H1 (cell line): ENCODE measurements at regions not wholly inside any gene's neighbourhood (a gene's known extent, or its start where the extent isn't known, plus 50 kb on each side); places are given as distances from the start of the nearest gene placed in this dataset.

Experiments used
- CTCF ChIA-PET: fragments of 300-600 bp; sonication (Branson Sonifier 250); formaldehyde crosslinking; loops from one replicate; lab custom pipeline; 2021; ENCODE audit not compliant: partially characterized antibody; lab: Charles Lee
- POLR2A ChIA-PET: fragments of 300-600 bp; sonication (Branson Sonifier 250); formaldehyde crosslinking; loops from one replicate; lab custom pipeline; 2021; ENCODE audit warnings: inconsistent platforms; ENCODE audit not compliant: partially characterized antibody; lab: Charles Lee
- DNase-seq, 2 experiments: peaks; one replicate each; pipeline versions ENCODE4 v3.0.0 to v3.0.0-alpha.2; 2010 to 2022; ENCODE audit warnings: low spot score in 2 of 2, low read depth in 1 of 2, mixed read lengths in 1 of 2
- FAIRE-seq: peaks from 2 replicates; lab custom pipeline; 2011; peaks lifted over from hg19 to GRCh38; lab: Jason Lieb, UNC
- H2AFZ ChIP-seq: 2 replicates; pipeline ENCODE4 v1.8.1; 2012; ENCODE audit warnings: low read length, inconsistent platforms
- H2AK5ac ChIP-seq: 2 replicates; pipeline ENCODE4 v1.6.1; 2013; ENCODE audit warnings: low read depth, low read length
- H2BK120ac ChIP-seq: replicated peaks from 2 replicates; pipeline ENCODE3; 2013; ENCODE audit warnings: low read depth, low read length, inconsistent platforms
- H2BK12ac ChIP-seq: 2 replicates; pipeline ENCODE4 v1.6.1; 2013; ENCODE audit warnings: low read depth, low read length
- H2BK15ac ChIP-seq: 2 replicates; pipeline ENCODE4 v1.6.1; 2013; ENCODE audit warnings: low read length
- H2BK20ac ChIP-seq: 2 replicates; pipeline ENCODE4 v1.6.1; 2013; ENCODE audit warnings: low read length
- H2BK5ac ChIP-seq: 2 replicates; pipeline ENCODE4 v1.6.1; 2013; ENCODE audit warnings: low read depth, low read length
- H3K14ac ChIP-seq: 2 replicates; pipeline ENCODE4 v1.6.1; 2013; ENCODE audit warnings: inconsistent platforms; ENCODE audit not compliant: insufficient read length
- H3K18ac ChIP-seq: 2 replicates; pipeline ENCODE4 v1.6.1; 2013; ENCODE audit warnings: low read length; ENCODE audit errors: extremely low read depth
- H3K23ac ChIP-seq: 2 replicates; pipeline ENCODE4 v1.6.1; 2013; ENCODE audit warnings: inconsistent platforms; ENCODE audit not compliant: insufficient read length
- H3K23me2 ChIP-seq: 2 replicates; pipeline ENCODE4 v1.6.1; 2013; ENCODE audit warnings: low read depth, low read length
- H3K27ac ChIP-seq: 2 replicates; pipeline ENCODE4 v1.6.1; 2011; ENCODE audit warnings: low read depth, low read length, inconsistent platforms
- H3K27me3 ChIP-seq, 4 experiments: replicated peaks in 1 of 4; 1 replicate in 1 of 4; 2 replicates in 3 of 4; pipeline versions ENCODE4 v1.6.1 to v1.8.1; 2011 to 2013; ENCODE audit warnings: low read length in 3 of 4, mild to moderate bottlenecking in 3 of 4, inconsistent platforms in 2 of 4, mixed read lengths in 2 of 4, moderate library complexity in 1 of 4; ENCODE audit not compliant: control insufficient read depth in 3 of 4, insufficient read depth in 3 of 4; ENCODE audit errors: extremely low read depth in 1 of 4
- H3K36me3 ChIP-seq, 4 experiments: 2 replicates each; pipeline versions ENCODE4 v1.6.1 to v1.8.1; 2011 to 2013; ENCODE audit warnings: mild to moderate bottlenecking in 4 of 4, low read length in 3 of 4, moderate library complexity in 2 of 4, control low read depth in 1 of 4, inconsistent platforms in 1 of 4; ENCODE audit not compliant: insufficient read depth in 4 of 4, control insufficient read depth in 2 of 4
- H3K4ac ChIP-seq: replicated peaks from 2 replicates; pipeline ENCODE3; 2013; ENCODE audit warnings: low read length, low read depth, mixed read lengths, inconsistent platforms; ENCODE audit not compliant: insufficient read length
- H3K4me1 ChIP-seq, 4 experiments: replicated peaks in 1 of 4; 1 replicate in 1 of 4; 2 replicates in 3 of 4; pipeline versions ENCODE4 v1.6.1 to v1.8.1; 2011 to 2013; ENCODE audit warnings: low read length in 3 of 4, inconsistent platforms in 2 of 4, mixed read lengths in 1 of 4; ENCODE audit not compliant: insufficient read depth in 4 of 4, control insufficient read depth in 3 of 4
- H3K4me2 ChIP-seq, 2 experiments: 2 replicates each; pipeline versions ENCODE4 v1.6.1 to v1.8.1; 2011 to 2013; ENCODE audit warnings: low read depth in 2 of 2, low read length in 2 of 2, control low read depth in 1 of 2, inconsistent platforms in 1 of 2, mild to moderate bottlenecking in 1 of 2; ENCODE audit not compliant: insufficient read depth in 1 of 2
- H3K4me3 ChIP-seq, 4 experiments: fragments of 200-600, 300-600 bp in 1 of 4; sonication (generic), shearing (Covaris generic), sonication (Bioruptor Twin) in 1 of 4; 2 replicates each; pipeline versions ENCODE4 v1.5.1 to v1.8.1; 2011 to 2016; ENCODE audit warnings: low read length in 4 of 4, low read depth in 3 of 4, control low read depth in 2 of 4, inconsistent platforms in 2 of 4, mild to moderate bottlenecking in 2 of 4, mixed read lengths in 1 of 4, moderate library complexity in 1 of 4; ENCODE audit not compliant: insufficient read depth in 2 of 4; ENCODE audit errors: extremely low read depth in 1 of 4
- H3K56ac ChIP-seq: replicated peaks from 2 replicates; pipeline ENCODE3; 2013; ENCODE audit warnings: low read depth, mild to moderate bottlenecking, mixed read lengths, low read length, inconsistent platforms; ENCODE audit not compliant: insufficient read length
- H3K79me1 ChIP-seq: 2 replicates; pipeline ENCODE4 v1.6.1; 2013; ENCODE audit warnings: low read depth, low read length, control low read depth
- H3K79me2 ChIP-seq, 2 experiments: 2 replicates each; pipeline versions ENCODE4 v1.6.1 to v1.8.1; 2012 to 2013; ENCODE audit warnings: low read length in 2 of 2, mild to moderate bottlenecking in 2 of 2, inconsistent platforms in 1 of 2; ENCODE audit not compliant: insufficient read depth in 2 of 2, control insufficient read depth in 1 of 2
- H3K9ac ChIP-seq, 4 experiments: replicated peaks in 1 of 4; 1 replicate in 1 of 4; 2 replicates in 3 of 4; pipeline versions ENCODE4 v1.6.1 to v1.8.1; 2011 to 2013; ENCODE audit warnings: low read depth in 3 of 4, low read length in 3 of 4, control low read depth in 2 of 4, mild to moderate bottlenecking in 2 of 4, moderate library complexity in 2 of 4, inconsistent platforms in 1 of 4; ENCODE audit errors: extremely low read depth in 1 of 4
- H3K9me3 ChIP-seq, 2 experiments: 2 replicates each; pipeline versions ENCODE4 v1.6.1 to v1.8.1; 2012 to 2013; ENCODE audit warnings: mild to moderate bottlenecking in 2 of 2, moderate library complexity in 2 of 2, control low read depth in 1 of 2, inconsistent platforms in 1 of 2, low read depth in 1 of 2, low read length in 1 of 2, mixed read lengths in 1 of 2; ENCODE audit not compliant: insufficient read depth in 2 of 2
- H4K20me1 ChIP-seq, 2 experiments: replicated peaks in 1 of 2; 2 replicates each; pipeline versions ENCODE3 to v1.8.1; 2011 to 2013; ENCODE audit warnings: inconsistent platforms in 2 of 2, low read length in 2 of 2, mild to moderate bottlenecking in 1 of 2; ENCODE audit not compliant: insufficient read depth in 2 of 2, control insufficient read depth in 1 of 2
- H4K5ac ChIP-seq: 2 replicates; pipeline ENCODE4 v1.6.1; 2013; ENCODE audit warnings: low read length, low read depth, mixed read lengths, inconsistent platforms; ENCODE audit not compliant: insufficient read length
- H4K8ac ChIP-seq: 2 replicates; pipeline ENCODE4 v1.8.0; 2013; ENCODE audit warnings: mild to moderate bottlenecking, moderate library complexity, low read length, inconsistent platforms; ENCODE audit not compliant: insufficient read depth; ENCODE audit errors: extremely low read depth
- H4K91ac ChIP-seq: replicated peaks from 2 replicates; pipeline ENCODE3; 2013; ENCODE audit warnings: low read length, mixed read lengths, inconsistent platforms; ENCODE audit not compliant: insufficient read length
- ASH2L ChIP-seq: fragments of 200-600, 300-600 bp; sonication (generic); IDR thresholded peaks from one replicate; pipeline ENCODE4 v1.7.1; 2017; ENCODE audit warnings: low read length
- JUN ChIP-seq: IDR thresholded peaks from 2 replicates; pipeline ENCODE4 v1.6.1; 2011; ENCODE audit warnings: low read depth, mild to moderate bottlenecking, improper control_type of control experiment, low read length
- TEAD4 ChIP-seq: IDR thresholded peaks from 2 replicates; pipeline ENCODE4 v1.6.1; 2012; ENCODE audit warnings: low read depth, low read length, inconsistent platforms, mixed read lengths
- WGBS, 2 experiments: shearing (Covaris generic) in 1 of 2; methylation state at CpG; one replicate each; pipeline versions ENCODE4 v1.1.6 to v1.1.7; 2013 to 2015; ENCODE audit warnings: low lambda C conversion rate in 2 of 2, mixed read lengths in 2 of 2, inconsistent platforms in 1 of 2, low coverage in 1 of 2, missing lambda C conversion rate in 1 of 2; ENCODE audit not compliant: insufficient replicate concordance in 2 of 2, insufficient coverage in 1 of 2, insufficient read length in 1 of 2; ENCODE audit errors: extremely low coverage in 1 of 2, missing lambda C conversion rate in 1 of 2; 5-methylcytosine and 5-hydroxymethylcytosine counted together
- TF ChIP-seq, protein P1 (sequence below): IDR thresholded peaks from 2 replicates; pipeline ENCODE4 v1.6.1; 2012; ENCODE audit warnings: inconsistent platforms
- TF ChIP-seq, protein P2 (sequence below): IDR thresholded peaks from 2 replicates; pipeline ENCODE4 v1.6.1; 2012; ENCODE audit warnings: inconsistent platforms

DNA sequence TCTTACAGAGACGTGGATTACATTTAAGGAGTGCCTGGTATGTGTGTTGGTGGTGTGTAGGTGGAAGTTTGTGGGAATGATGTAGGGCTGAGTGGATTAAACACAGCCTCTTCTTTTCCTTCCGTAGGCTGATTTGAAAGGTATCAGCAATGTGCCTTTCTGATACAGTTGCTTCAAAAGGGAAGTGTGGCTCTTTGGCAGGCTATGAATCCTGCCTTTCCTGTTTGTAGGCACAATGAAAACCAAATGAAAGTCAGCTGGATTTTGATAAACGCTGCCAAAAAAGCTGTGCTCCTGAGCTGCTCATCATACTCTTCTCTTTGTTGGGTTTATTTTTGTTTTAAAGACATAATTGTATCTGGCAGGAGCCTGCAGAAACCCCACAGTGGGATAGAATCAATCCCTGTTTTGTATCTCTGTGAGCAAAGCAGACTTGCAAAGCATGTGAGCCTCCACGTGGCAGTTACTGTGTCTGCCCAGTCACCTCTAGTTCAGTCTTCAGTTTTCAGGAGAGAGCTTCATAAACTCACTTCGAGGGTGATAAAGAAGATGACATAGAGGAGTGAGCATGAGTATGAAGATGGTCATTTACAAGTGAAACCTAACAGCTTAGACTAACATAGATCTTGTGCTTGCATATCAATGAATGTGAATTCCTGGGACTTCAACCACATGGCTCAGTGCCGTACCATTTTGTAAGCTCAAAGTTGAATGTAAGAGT is 655.7 kb upstream of the KIRREL3 start:
- H3K18ac ChIP-seq = no peak overlapping the region
- no peak overlapping the region for H3K4me3 ChIP-seq
- no peak overlapping the region for H2BK120ac ChIP-seq
- no peaks in the 10 kb centered on the region for H3K27me3 ChIP-seq
- no peaks in the 10 kb centered on the region; a peak in 1 of 7 replicates for H3K4me1 ChIP-seq
- peak overlapping the region; percentile 84 for H2AFZ ChIP-seq
- peaks cover 0 to 4% of the 10 kb centered on the region in 2 experiments; a peak in 2 of 4 replicates for H3K9me3 ChIP-seq
- no peak overlapping the region for H3K23ac ChIP-seq
- TF ChIP-seq ASH2L (no peak), TEAD4 (0 out of 2 replicates have a peak, but pooled peaks have one; percentile 30), JUN (no peak)
- TF ChIP-seq, protein P1, sequence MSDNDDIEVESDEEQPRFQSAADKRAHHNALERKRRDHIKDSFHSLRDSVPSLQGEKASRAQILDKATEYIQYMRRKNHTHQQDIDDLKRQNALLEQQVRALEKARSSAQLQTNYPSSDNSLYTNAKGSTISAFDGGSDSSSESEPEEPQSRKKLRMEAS = peak; percentile 86
- TF ChIP-seq, protein P2, sequence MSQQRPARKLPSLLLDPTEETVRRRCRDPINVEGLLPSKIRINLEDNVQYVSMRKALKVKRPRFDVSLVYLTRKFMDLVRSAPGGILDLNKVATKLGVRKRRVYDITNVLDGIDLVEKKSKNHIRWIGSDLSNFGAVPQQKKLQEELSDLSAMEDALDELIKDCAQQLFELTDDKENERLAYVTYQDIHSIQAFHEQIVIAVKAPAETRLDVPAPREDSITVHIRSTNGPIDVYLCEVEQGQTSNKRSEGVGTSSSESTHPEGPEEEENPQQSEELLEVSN = peak; percentile 84
- TF ChIP-seq, all 59 proteins: peak for 3
- no peak overlapping the region for H2BK15ac ChIP-seq
- H4K91ac ChIP-seq = no peak overlapping the region
- ChIA-PET POLR2A (no interaction called here), CTCF (interaction anchor here (0.6 to 1.8 kb wide), 4 partner anchors 11 to 77 kb away, joined by 3 to 4 read pairs (median 3); no protein-coding TSS in a partner anchor)
- no peaks in the 10 kb centered on the region; a peak in 1 of 8 replicates for H3K36me3 ChIP-seq
- H4K8ac ChIP-seq = no peak overlapping the region
- no peaks in the 10 kb centered on the region for H3K23me2 ChIP-seq
- H2BK20ac ChIP-seq = no peak overlapping the region
- no peak overlapping the region for H2AK5ac ChIP-seq
- WGBS, 2 experiments = 78% methylated on average over 6 of the region's 6 CpGs; no CpG with 5 or more reads in 1 of the 2 experiments
- no peak for FAIRE-seq
- no peak overlapping the region; a peak in 2 of 7 replicates for H3K9ac ChIP-seq
- no peaks in the 10 kb centered on the region for H3K79me1 ChIP-seq
- H3K79me2 ChIP-seq = no peaks in the 10 kb centered on the region
- no peak overlapping the region for H3K4ac ChIP-seq
- no peak overlapping the region for H3K27ac ChIP-seq
- no peaks in the 10 kb centered on the region for H4K20me1 ChIP-seq
- H4K5ac ChIP-seq = no peak overlapping the region
- H2BK5ac ChIP-seq = no peak overlapping the region
- H3K56ac ChIP-seq = no peak overlapping the region
- no peak overlapping the region for H2BK12ac ChIP-seq
- H3K14ac ChIP-seq = no peak overlapping the region
- H3K4me2 ChIP-seq = no peak overlapping the region
- DNase-seq = no peak
